NB4 (cell line): ENCODE measurements at regions not wholly inside any gene's neighbourhood (a gene's known extent, or its start where the extent isn't known, plus 50 kb on each side); places are given as distances from the start of the nearest gene placed in this dataset.
"Not testable (repeated sequence)": the region's sequence is repeated elsewhere in the genome, so short reads cannot be mapped to it uniquely, and the experiment has no call there.

Experiments used
- CTCF ChIP-seq: IDR thresholded peaks from one replicate; pipeline ENCODE4 v1.5.1; 2012; ENCODE audit warnings: low read depth, low read length
- POLR2A ChIP-seq: IDR thresholded peaks from 2 replicates; pipeline ENCODE4 v1.6.1; 2011; ENCODE audit warnings: mild to moderate bottlenecking; ENCODE audit not compliant: insufficient read length; ENCODE audit errors: extremely low read depth

- not testable (repeated sequence) for TF ChIP-seq CTCF, POLR2A
Observed at GRCh38 chr22:11068406-11068805, 4459.6 kb upstream of the OR11H1 start.
